ENCODE measurements at regions not wholly inside any gene's neighbourhood (a gene's known extent, or its start where the extent isn't known, plus 50 kb on each side); places are given as distances from the start of the nearest gene placed in this dataset.

DNA sequence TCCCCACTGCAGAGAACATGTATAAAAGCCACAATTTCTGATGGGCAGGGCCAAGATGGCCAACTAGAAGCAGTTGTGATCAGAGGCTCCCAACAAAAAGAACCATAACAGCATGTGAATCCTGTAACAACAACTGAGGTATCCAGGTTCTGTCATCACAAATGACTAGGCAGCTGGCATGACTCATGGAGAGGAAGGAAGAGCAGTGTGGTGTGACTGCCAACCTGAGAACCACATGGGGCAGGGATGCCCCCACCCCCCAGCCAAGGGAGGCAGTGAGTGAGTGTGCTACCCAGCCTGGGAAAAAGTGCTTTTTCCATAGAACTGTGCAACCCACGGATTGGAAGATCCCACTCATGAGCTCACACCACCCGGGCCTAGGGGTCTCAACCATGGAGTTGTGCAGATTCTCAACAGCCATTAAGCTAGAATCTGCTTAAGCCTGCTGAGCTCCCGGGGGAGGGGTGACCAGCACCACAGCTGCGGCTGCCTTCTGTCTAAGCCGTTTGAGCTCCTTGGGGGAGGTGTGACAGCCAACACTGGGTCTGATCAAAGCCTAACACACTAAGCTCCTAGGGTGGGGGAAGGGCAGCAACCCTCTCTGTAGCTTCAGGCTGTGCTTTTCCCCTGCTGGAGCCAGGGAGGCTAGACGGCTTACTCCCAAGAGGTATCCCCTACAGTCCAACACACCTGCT, 80.1 kb upstream of the DMAC1 start:
- TF ChIP-seq, protein P1, sequence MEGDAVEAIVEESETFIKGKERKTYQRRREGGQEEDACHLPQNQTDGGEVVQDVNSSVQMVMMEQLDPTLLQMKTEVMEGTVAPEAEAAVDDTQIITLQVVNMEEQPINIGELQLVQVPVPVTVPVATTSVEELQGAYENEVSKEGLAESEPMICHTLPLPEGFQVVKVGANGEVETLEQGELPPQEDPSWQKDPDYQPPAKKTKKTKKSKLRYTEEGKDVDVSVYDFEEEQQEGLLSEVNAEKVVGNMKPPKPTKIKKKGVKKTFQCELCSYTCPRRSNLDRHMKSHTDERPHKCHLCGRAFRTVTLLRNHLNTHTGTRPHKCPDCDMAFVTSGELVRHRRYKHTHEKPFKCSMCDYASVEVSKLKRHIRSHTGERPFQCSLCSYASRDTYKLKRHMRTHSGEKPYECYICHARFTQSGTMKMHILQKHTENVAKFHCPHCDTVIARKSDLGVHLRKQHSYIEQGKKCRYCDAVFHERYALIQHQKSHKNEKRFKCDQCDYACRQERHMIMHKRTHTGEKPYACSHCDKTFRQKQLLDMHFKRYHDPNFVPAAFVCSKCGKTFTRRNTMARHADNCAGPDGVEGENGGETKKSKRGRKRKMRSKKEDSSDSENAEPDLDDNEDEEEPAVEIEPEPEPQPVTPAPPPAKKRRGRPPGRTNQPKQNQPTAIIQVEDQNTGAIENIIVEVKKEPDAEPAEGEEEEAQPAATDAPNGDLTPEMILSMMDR (IDR thresholded peaks at IDR 0.05), result no peak
- TF ChIP-seq POLR2A (IDR thresholded peaks at IDR 0.05), result no peak

Measured in adrenal gland (tissue), 5 donors.